ENCODE measurements at regions not wholly inside any gene's neighbourhood (a gene's known extent, or its start where the extent isn't known, plus 50 kb on each side); places are given as distances from the start of the nearest gene placed in this dataset. TPM values are rescaled to one million over a fixed set of nuclear protein-coding genes. Genes with fewer than 3 reads are reported as not detected.
"Not testable (repeated sequence)": the region's sequence is repeated elsewhere in the genome, so short reads cannot be mapped to it uniquely, and the experiment has no call there.

- H3K27ac ChIP-seq; H3K36me3 ChIP-seq; H3K4me1 ChIP-seq; ATAC-seq; intact Hi-C loops (cut with DNase I); H3K4me3 ChIP-seq; DNase-seq; H3K27me3 ChIP-seq (ENCODE audit: low read depth); H3K9me3 ChIP-seq: not testable (repeated sequence)
Observed at GRCh38 chr16:29607428-29607823, 55.6 kb upstream of the SPN start.

GRCh38 chr16:29612381-29613306, 50.4 kb upstream of the SPN start:
- ATAC-seq: peak; percentile 55 to 68
- H3K9me3 ChIP-seq; DNase-seq; intact Hi-C loops (cut with DNase I); H3K27me3 ChIP-seq (ENCODE audit: low read depth); H3K36me3 ChIP-seq: not testable (repeated sequence)
- Histone ChIP-seq H3K4me1 (peaks cover 12% of the 10 kb centered on the region), H3K4me3 (peak overlapping the region; percentile 66), H3K27ac (peak overlapping the region; percentile 31)

Small RNAs in the stretch of these regions (microRNA-seq; reads per million reads assigned to microRNA genes)
- not detected for gene MIR3680-2 (ENCODE audit: borderline number of aligned reads)

Measured in lower lobe of right lung (tissue), 2 donors.